HG02885 (cell line): ENCODE measurements at regions not wholly inside any gene's neighbourhood (a gene's known extent, or its start where the extent isn't known, plus 50 kb on each side); places are given as distances from the start of the nearest gene placed in this dataset.
"Not testable (repeated sequence)": the region's sequence is repeated elsewhere in the genome, so short reads cannot be mapped to it uniquely, and the experiment has no call there.

Experiments
- ATAC-seq: cut with Tn5 transposase; IDR thresholded peaks from one replicate; pipeline ENCODE4 v1.9.1; 2021; ENCODE audit warnings: mild to moderate bottlenecking; ENCODE audit not compliant: unreplicated experiment, poor library complexity

DNA sequence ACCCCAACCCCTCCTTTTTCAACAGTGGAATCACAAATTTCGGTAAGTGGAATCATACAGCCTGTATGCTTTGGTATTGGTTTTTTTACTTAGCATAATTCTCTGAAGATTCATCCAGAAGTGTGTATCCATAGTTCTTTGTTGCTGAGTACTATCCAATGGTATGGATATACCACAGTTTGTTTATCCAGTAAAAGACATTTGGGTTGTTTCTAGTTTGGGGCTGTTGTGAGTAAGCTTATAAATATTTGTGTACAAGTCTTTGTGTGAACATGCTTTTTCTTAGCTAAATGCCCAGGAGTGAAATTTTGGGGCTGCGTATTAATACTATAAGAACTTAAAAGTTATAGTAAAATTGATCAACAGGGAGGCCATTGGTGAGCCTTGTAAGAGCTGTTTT, 57.5 kb upstream of the GC start:
- no peak for ATAC-seq

- ATAC-seq = no peak
Observed at GRCh38 chr4:71847300-71847699, 63.4 kb upstream of the GC start.

GRCh38 chr4:71855944-71856343, 72.1 kb upstream of the GC start:
- no peak for ATAC-seq

DNA sequence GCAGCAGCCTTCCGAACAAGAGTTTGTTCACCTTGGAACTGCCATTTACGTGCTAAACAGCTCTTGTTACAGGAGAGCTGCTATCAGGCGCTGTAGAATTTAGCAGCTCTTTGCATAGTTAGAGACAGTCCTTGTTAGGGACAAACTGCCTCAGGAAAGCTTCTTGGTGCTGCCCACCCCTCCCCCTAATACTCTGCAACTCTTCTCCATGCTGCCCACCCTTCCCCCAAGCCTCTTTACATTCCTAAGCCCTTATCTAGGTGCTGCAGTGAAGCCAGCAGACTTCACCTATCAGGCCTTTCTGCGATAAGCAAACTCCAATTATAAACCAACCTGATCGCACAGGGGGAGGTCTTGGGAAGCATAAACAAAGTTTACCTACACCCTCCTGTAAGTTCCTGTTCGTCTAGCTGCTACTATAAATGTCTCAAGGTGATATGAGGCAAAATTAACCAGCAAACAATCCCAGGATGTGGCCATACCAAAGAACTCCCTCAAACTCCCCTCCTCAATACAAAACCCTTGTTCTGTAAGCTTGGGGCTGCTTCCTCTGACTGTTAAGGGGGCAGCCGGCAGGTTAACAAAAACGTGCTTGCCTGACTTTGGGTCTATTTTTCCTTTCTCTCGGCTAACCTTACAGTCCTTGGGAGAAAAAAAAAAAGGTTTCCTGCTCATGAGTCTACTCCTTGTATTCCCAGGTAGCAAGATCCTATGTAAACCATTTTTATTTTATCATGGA, 74.0 kb upstream of the GC start:
- ATAC-seq = no peak

DNA sequence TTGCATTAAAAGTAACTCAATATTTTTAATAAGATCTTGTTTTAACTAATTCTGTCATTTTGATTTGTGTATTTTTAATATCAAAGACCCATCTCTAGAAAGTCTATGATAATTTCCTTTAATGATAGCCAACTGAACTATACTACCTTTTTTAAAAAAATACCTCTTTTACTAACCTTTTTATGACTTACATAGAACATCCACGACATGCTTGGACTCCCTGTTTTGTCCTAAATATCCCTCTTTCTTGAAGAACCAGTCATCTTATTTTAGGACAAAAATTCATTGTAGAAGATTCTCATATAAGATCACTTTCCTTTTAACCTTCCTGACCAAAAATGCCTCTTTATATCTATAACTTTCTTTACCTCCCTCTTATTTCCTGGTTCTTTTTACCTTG, 76.8 kb upstream of the GC start:
- ATAC-seq = no peak

DNA sequence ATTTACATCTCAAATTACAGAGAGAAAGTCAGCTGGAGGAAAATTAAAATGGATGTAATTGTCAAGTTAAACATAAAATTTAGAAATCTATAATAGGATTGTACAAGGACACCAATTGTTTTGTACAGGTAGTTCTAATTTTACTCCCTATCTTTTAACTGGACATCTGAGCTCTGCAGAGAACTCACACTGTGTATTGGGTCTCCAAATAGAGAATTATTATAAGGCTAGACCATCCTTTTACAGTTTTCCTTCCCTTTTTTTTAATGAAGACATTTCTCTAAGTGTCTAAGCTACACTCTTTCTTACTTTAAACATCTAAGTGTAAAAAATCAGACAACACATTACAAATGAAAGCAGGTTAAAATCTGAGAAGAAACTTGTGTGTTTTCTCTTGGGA, 78.4 kb upstream of the GC start:
- no peak for ATAC-seq

GRCh38 chr4:71863457-71863856, 79.6 kb upstream of the GC start:
- no peak for ATAC-seq

DNA sequence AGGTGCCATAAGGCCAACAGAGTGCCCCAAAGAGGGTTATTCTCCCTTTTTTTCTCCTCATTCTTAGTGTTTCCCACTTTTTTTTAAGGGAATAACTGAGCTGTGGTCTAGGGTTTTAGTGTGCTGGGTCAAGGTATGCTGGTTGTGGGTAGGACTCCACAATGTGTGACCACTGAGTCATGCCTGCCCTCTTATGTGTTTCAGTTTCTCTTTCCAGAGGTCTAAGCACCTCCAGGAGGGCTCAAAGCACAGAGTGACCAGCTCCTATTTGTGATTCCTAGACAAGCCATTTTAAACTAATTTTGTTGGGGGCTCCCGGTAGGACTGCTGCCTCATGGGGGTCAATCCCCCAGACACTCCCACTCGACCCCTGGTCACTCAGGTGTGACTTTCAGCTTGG, 80.5 kb upstream of the GC start:
- no peak for ATAC-seq

DNA sequence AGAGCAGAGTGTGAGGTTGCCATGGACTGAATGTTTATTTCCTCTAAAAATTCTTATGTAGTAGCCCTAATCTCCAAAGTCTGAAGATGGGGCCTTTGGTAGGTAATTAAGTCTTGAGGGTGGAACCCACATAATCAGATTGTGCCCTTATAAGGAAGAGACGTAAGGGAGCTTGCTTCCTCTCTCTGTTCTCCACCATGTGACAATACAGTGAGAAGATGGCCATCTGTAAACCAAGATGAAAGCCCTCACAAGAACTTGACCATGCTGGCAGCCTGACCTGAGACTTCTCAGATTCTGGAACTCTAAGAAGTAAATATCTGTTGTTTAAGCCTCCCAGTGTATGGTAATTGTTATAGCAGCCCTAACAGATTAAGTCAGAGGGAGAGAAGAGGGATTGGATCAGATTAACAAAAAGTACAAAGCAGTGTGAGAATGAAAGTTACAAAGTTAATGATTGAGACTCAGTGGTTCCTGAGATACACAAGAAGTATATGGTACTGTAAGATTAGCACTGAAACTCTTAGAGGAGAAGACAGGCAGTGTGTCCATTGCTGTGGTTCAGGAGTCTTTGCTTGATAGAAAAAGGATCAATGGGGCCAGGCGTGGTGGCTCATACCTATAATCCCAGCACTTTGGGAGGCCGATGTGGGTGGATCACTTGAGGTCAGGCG, 82.5 kb upstream of the GC start:
- no peak for ATAC-seq

DNA sequence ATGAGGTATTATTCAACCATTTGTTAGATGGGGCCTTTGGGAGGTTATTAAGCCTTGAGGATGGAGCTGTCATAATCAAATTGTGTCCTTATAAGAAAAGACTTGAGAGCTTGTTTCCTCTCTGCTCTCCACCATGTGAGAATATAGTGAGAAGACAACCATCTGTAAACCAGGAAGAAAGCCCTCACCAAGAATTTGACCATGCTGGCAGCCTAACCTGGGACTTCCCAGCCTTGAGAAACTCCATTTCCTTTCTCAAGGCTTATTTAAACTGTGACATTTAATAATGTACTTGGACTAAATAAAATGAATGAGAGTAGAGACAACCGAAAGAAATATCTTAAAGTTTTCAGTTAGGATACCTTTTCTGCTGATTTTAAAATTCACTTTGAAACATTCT, 83.7 kb upstream of the GC start:
- no peak for ATAC-seq

DNA sequence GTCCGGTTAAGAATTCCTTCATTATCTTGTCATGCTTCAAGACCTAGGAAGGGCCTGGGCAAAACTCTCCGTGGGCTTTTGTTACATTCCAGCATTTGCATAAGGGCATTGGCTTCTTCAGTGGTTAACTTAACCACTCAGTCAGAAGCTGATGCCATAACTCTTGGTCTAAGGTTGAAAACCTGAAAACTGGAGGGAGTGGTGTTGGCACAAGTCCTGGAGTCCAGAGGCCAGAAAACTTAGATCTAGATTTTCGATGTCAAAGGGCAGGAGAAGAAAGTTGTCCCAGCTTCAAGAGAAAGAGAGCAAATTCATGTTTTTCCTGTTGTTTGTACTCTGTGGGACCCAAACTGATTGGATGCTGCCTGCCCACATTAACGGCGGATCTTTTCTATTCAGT, 86.6 kb upstream of the GC start:
- no peak for ATAC-seq

GRCh38 chr4:71872221-71872620, 88.3 kb upstream of the GC start:
- no peak for ATAC-seq

GRCh38 chr4:71872767-71873415, 89.0 kb upstream of the GC start:
- ATAC-seq = no peak

- no peak for ATAC-seq
Observed at GRCh38 chr4:71878376-71878775, 94.5 kb upstream of the GC start.

DNA sequence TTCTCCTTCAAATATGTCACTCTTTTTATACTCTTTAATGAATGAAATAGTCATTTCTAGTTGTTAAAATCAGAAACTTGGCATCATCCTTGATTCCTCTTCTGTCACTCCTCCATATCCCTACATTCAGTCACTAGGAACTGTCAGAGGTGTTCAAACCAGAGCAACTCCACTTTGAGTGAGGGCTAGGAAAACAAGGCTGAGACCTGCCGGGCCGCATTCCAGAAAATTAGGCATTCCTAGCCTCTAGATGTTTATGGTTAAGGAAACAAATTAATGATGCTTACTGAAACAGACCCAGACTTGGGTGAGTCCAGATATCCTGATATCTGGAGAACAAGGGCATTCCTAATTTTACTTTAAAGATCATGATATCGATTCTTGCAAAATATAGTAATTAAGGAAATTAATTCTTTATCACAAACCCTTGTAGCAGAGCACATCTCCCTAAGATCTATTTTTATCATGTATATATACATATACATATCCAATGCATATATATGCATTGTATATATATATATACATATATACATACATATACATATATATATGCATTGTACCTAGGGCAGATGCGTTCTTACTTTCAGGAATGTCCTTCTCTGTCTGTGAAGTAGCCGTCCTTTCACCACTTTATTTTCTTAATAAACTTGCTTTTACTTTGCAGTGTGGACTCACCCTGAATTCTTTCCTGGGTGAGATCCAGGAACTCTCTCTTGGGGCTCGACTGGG, 98.4 kb upstream of the GC start:
- no peak for ATAC-seq

DNA sequence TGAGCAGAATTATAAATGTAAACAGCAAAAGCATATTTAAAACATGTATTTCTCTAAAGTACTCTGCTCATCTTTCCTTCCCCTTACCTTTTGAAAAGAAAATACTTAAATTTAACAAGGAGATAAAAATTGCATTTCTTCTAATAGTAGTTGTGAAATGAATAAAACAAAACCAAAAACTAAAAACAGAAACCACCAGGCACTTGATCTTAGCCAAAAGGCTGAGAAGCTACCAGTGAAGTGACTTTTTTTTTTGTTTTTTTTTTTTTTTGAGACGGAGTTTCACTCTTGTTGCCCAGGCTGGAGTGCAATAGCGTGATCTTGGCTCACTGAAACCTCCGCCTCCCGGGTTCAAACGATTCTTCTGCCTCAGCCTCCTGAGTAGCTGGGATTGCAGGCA, 116.5 kb upstream of the GC start:
- peak; percentile 73 for ATAC-seq

DNA sequence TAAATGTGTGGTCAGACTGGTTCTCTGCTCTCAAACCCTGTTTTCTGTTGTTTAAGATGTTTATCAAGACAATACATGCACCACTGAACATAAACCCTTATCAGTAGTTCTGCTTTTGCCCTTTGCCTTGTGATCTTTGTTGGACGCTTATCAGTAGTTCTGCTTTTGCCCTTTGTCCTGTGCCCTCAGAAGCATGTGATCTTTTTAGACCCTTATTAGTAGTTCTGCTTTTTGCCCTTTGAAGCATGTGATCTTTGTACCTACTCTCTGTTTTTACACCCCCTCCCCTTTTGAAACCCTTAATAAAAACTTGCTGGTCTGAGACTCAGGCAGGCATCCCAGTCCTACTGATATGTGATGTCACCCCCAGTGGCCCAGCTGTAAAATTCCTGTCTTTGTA, 121.7 kb upstream of the GC start:
- ATAC-seq = not testable (repeated sequence)

DNA sequence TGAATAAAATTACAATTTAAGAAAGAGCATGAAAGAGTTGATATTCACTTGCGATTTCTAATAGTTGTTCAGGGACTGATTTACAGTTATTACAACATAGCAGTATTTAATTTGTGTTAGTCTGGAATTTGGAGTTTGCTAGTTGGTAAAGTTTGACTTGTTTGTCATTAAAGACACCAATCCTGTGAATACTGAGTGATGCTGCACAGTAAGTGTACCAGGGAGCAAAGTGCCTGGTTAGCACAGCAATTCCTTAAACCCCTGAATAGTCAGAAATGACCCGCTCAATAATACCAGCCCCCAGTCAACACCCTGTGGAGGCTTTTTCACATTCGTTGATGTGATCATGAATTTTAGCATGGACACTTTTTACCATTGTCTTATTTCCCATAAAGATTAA, 122.2 kb upstream of the GC start:
- no peak for ATAC-seq

DNA sequence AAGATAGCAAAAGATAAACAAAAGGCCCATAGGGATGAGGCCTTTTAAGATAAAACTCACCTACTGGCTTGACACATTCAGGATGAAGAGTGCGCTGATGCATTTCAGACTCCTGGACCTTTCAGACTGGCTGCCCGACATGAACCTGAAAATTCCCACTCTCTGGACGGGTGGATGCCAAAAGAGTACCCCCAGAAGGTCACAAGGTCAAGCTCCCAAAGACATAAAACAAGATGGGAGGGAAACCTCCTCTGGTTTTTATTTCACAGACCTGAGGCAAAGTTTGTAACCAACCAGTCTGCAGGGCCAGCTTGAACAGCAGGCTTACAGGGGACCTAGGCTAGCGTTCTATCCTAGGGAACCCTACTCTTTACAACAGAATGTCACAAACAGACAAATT, 123.2 kb upstream of the GC start:
- no peak for ATAC-seq

- no peak for ATAC-seq
Observed at GRCh38 chr4:71907782-71908181, 123.9 kb upstream of the GC start.

DNA sequence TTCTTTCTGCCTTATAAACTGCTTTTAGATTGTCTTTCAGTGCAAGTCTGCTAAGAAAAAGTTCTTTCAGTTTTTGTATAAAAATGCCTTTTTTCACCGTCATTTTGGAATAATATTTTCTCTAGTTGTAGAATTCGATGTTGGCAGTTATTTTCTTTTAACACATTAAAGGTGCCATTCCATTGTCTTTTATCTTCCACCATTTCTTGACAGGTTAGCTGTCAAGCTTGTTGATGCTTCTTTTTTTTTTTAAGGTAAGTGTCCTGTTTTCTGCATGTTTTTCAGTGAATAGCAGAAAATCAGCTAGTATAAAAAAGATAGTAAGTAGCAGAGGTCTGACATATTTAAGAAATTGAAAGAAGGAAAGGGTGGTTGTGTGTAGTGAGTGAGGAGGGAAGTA, 118.5 kb upstream of the NPFFR2 start:
- no peak for ATAC-seq
